HL-60/S4 treated with retinoic acid at 250 ng/mL for 4 days and 3 days (cell line): ENCODE measurements at regions not wholly inside any gene's neighbourhood (a gene's known extent, or its start where the extent isn't known, plus 50 kb on each side); places are given as distances from the start of the nearest gene placed in this dataset.
"Not testable (repeated sequence)": the region's sequence is repeated elsewhere in the genome, so short reads cannot be mapped to it uniquely, and the experiment has no call there.

ENCODE experiments used
- in situ Hi-C: fragments of 300-500 bp; cut with MboI; formaldehyde crosslinking; loops from 2 replicates; pipeline ENCODE4 v1.7.0; 2022; ENCODE audit warnings: low sequenced_read_pairs

DNA sequence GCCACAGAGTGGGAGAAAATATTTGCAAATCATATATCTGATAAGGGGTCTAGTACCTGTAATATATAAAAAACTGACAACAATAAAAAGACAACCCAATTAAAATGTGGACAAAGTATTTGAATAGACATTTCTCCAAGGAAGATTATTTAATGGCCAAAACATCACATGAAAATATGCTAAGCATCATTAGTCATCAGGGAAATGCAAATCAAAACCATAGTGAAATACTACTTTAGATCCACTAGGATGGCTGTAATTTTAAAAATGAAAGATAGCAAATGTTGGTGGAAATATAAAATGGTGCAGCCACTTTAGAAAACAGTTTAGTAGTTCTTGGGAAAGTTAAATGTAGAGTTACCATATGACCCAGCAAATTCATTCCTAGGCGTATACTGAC is 118.7 kb upstream of the KIF26B start:
- in situ Hi-C loops = loop anchor here (25.0 kb wide), 2 partner anchors 174 to 424 kb away; partner anchors contain the start of gene HNRNPU

DNA sequence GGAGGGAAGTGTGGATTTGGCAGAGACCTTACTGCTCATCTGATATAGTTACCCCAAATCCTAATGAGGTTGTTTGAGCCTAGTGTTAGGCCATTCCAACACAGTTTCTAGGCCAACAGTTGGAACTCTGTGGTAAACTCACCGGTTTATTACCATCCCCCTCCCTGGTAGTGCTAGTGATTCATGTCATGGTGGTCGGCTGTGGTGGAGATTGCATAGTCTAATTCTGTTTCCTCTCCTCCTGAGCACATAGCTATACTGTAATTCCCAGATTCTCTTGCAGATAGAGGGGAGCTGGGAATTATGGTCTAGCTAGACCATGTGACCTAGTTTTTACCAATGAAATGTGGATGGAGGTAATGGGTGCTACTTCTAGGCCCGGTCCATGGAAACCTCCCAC is 123.7 kb upstream of the KIF26B start:
- in situ Hi-C loops = loop anchor here (25.0 kb wide), 2 partner anchors 169 to 419 kb away; partner anchors contain the start of gene HNRNPU

DNA sequence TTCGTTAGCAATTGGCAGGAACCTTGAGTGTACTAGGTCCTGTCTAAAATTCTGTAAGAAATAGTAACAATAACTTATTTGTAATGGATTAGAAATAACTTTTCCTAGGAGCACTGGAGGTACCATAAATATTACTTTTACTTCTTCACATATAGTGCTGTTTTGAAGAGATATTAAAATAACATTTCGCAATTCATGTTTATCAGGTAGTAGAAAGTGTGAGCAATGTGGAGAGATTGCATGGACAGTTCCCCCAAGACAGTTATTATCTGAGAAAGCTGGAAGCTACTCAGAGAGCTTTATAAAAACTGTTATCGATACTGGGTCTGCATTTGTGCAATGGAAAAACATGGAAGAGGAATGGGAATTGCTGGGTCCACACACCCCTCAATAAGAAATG is 128.5 kb upstream of the KIF26B start:
- in situ Hi-C loops = loop anchor here (25.0 kb wide), 2 partner anchors 164 to 414 kb away; partner anchors contain the start of gene HNRNPU

DNA sequence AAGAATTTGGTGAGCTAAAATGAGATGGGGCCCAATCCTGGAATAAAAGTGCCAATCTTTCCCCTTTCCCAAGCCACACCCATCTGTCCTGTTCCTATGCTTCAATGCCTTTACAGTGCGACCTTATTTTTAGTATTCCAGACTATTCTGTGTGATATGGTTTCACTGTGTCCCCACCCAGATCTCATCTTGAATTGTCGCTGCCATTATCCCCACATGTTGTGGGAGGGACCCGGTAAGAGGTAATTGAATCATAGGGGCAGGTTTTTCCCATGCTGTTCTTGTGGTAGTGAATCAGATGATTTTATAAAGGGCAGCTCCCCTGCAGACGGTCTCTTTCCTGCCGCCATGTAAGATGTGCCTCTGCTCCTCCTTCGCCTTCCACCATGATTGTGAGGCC is 129.3 kb upstream of the KIF26B start:
- in situ Hi-C loops = loop anchor here (25.0 kb wide), 2 partner anchors 163 to 413 kb away; partner anchors contain the start of gene HNRNPU

DNA sequence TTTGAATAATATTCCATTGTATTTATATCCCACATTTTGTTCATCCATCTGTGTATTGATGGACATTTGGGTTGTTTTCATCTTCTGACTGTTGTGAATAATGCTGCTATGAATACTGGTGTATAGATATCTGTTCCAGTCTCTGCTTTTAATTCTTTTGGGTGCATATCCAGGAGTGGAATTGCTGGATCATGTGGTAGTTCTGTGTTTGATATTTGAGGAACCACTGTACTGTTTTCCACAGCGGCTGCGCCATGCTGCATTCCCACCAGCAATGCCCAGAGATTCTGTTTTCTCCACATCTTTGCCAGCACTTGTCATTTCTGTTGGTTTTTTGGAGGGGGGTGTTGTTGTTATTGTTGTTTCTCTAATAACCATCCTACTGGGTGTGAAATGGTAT is 131.6 kb upstream of the KIF26B start:
- in situ Hi-C loops = no loop called here

DNA sequence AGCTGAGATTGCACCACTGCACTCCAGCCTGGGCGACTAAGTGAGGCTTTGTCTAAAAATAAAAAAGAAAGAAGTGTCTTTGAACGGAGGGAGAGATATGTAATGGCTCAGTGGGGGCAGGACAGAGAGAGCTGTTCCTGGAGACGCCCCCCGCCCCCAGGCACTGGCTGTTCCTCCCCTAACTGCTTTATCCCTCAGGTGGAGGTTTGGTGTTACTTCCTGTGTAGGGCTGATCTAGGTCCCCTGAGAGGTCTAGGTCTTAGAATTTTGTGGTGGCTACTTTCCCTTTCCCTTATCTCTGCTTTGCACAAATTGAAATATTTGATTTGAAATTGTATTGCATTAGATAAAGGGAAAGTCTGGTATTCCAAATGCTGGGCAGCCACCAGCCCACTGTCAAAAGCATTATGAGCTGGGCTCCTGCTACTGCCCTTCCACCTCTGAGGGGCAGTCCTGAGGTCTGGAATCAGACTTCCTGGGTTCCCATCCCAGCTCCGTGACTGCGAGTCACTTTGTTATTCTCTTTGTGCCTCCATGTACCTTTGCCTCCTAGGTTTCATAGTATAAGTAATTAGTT is 134.8 kb upstream of the KIF26B start:
- in situ Hi-C loops = no loop called here

DNA sequence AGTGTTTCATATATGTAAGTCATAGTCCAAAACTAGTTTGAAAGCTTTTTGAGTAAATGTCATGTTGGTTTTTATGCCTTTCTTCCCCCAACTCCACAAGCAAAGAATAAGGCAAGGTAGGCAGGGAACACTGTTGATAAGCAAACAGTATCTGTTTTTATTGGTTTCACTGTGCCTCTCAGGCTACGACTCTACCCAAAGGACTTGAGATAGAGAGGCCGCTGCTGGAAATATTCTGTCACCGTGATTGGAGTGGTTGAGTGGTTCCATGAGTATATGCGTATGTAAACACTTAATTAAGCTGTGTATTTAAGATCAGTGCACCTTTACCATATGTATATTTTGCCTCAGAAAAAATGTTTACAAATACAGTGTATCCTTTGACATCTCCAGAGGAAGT is 138.1 kb upstream of the KIF26B start:
- in situ Hi-C loops = no loop called here

DNA sequence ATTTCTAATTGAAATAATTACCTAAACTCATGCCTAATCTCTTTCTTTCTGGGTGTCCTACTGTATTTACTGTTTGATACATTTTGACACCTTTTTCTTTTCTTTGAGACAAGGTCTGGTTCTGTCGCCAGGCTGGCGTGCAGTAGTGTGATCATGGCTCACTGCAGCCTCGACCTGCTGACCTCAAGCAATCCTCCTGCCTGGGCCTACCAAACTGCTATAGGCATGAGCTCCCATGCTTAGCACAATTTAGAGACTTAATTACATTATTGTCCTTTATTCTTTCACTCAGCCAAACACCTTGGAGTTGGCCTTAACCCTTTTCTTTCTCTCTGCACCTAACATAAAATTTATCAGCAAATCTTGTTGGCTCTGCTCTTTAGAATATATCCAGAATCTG is 139.8 kb upstream of the KIF26B start:
- in situ Hi-C loops = no loop called here

DNA sequence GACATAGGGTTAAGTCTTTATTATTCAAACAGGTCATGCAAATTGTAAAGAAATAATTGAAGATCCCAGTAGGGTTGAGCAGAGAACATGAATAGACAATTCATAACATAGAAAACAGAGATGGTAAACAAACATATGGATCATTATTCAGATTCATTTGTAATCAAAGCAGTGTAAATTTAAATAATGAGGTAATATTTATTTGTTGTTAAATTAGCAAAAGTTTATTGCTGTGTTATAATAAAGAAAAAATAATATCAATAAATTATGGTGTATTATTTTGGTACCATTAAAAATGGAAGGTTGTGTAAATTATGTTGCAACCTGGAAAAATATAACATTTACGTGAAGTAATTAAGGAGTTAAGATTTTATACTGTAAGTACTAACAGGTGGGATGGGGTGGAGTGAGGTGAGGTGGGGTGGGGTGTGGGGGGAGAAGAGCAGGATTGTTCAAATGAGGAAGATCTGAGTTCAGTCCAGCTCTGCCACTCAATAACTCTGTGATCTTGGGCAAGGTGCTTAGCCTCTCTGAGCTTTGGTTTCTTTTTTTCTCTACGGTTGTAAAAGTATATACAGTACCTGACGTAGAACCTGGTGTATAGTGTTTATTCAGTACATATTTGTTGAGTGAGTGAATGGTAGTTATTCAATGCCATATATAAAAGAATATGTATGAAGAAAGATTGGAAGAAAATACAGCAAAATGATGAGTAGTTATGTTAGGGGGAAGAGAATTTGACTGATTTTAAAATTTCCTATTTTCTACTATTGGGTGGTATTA is 140.3 kb upstream of the KIF26B start:
- in situ Hi-C loops = no loop called here

DNA sequence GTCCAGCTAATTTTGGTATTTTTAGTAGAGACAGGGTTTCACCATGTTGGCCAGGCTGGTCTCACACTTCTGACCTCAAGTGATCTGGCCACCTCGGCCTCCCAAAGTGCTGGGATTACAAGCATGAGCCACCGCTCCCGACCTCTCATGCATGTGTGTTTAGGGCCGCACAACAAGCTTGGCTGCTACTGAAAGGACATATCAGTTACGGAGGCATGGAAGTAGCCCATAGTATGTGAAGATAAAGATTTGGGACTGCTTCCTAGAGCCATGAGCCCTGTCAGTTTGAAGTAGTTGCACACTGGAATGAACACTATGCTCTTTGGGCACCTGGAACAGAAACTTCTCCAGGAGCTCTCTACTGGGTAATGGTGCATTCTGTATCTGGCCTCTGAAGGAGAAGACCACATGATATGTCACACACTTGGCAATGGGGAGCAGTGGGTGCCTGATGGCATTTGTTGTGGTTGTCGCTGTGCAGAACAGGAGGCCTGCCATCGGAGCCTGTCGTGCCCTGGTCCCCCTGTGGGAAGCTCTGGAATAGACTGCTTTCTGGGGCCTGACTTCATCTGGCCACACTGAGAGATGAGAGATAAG is 144.7 kb upstream of the KIF26B start:
- in situ Hi-C loops = no loop called here

DNA sequence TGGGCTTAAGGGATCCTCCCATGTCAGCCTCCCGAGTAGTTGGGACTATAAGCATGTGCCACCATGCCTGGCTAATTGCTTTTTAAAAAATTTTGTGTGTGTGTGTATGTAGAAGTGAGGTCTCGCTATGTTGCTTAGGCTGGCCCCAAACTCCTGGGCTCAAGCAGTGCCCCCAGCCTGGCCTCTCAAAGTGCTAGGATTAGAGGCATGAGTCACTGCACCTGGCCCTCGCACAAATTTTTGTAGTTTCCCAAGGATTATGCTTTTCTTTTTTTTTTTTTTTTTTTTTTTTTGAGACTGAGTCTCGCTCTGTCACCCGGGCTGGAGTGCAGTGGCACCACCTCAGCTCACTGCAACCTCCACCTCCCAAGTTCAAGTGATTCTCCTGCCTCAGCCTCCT is 144.4 kb upstream of the HNRNPU start:
- in situ Hi-C loops = no loop called here

DNA sequence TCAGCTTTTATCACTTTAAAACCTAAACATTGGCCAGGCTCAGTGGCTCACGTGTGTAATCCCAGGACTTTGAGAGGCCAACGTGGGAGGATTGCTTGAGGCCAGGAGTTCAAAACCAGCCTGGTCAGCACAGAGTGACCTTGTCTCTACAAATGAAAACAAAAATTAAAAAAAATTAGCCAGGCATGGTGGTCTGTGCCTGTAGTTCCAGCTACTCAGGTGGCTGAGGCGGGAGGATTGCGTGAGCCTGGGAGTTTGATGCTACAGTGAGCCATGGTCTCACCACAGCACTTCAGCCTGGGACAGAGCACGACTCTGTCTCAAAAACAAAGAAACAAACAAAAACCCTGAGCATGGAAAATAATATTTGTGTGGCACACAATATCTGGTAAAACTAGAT is 143.5 kb upstream of the HNRNPU start:
- in situ Hi-C loops = no loop called here

DNA sequence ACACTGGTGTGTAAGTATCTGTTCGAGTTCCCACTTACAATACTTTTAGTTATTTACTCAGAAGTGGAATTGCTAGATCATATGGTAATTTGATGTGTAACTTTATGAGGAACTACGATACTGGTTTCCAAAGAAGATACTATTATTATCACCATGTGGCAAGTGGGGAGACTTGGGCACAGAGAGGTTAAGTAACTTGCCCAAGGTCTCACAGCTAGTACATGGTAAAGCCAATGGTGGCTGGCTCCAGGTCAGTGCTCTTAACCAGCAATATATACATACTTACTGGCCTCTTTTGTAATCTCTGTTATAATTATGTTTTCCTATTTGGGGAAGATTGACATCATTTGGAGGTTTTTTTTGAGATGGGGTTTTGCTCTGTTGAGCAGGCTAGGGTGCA is 138.9 kb upstream of the HNRNPU start:
- in situ Hi-C loops = no loop called here

DNA sequence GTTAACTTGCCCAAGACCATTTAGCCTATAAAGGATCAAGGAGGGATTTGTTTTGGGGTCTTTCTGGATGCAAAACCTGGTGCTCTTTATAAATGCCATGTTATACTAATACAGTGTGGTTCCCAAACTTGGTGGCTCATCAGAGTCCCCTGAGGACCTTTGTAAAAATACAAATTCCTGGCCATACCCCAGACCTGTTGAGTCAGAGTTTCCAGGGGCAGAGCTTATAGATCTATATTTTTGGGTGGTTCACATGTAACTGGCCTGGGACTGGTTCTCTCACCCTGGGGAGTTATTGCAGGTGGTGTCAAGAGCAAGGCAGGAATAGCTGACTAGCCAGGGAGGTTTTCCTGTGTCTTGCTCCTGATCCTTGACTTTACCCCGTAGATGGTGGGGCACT is 136.9 kb upstream of the HNRNPU start:
- in situ Hi-C loops = no loop called here

DNA sequence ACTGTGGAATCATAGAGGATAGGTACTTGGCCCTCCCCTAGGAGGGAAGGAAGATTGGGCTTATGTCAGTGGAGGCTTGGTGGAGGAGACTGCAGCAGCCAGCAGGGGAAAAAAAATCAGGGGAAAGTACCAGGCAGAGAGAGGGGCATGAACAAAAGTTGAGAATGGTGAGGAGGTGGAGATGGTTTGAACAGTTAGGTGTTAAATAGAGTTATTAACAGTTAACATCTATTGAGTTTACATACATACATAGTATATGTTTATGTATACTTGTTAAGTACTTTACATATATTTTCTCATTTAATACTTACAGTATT is 136.5 kb upstream of the HNRNPU start:
- in situ Hi-C loops = no loop called here

DNA sequence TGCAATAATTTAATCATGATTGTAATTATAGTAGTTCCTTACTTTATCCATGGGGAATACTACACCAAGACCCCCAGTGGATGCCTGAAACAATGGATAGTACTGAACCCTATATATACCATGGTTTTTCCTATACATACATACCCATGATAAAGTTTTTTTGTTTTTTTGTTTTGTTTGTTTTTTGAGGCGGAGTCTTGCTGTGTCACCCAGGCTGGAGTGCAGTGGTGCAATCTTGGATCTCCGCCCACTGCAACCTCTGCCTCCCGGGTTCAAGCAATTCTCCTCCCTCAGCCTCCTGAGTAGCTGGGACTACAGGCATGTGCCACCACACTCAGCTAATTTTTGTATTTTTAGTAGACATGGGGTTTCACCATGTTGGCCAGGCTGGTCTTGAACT is 135.3 kb upstream of the HNRNPU start:
- in situ Hi-C loops = not testable (repeated sequence)

DNA sequence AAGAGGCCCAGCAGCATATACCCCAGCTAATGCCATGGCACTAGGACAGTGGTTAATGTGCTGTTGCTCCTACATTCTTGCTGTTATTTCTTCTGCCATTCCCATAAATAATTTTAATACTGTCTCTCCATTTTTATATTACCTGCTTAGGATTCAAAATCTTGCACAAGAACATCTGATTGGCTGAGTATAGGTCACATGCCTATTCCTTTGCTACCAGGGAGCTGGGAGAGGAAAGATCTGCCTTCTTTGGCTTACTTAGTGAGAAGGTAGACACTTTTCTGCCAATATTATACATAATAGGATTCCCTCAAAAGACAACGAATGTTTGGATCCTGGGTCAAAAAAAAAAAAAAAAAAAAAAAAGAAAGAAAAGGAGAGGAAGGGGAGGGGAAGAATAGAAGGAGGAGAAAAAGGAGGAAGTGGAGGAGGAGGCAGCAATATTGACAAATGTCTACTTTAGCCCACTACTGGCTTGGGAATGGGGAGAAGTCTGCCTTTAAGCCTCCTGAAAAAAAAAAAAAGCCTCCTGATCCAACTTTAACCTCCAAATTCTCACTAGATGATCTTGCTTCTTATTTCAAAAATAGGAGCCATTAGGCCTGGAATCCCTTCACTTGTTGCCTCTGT is 134.5 kb upstream of the HNRNPU start:
- in situ Hi-C loops = no loop called here

DNA sequence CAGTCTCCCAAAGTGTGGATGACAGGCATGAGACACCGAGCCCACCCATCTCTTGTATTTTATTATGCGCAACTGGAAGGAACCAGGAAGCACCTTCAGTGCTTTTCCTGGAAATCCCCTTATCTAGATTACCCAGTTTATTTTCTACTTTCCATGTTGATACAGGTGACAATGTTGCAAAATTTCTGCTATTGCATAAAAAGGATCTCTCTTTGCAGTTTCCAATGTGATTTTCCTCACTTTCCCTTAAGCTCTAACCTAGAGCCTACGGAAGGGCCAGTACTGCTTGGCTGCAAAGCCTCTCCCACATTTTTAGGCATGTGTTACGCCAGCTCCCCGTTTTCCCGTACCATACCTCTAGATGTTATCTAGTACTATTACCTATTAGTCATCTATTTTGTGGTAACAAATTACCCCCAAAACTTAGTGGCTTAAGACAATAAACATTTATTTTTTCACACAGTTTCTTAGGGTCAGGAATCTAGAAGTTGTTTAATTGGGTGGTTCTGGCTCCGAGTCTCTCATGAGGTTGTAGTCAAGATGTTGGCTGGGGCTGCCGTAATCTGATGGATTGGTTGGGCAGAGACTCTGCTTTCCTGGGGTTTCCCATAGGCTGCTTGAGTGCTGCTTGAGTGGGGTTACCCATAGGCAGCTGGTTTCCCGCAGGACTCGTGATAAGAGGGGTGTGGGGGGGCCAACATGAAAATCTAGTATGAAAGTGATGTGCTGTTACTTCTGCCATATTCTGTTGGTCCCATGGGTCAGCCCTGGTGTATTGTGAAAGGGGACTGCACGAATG is 131.5 kb upstream of the HNRNPU start:
- in situ Hi-C loops = no loop called here

DNA sequence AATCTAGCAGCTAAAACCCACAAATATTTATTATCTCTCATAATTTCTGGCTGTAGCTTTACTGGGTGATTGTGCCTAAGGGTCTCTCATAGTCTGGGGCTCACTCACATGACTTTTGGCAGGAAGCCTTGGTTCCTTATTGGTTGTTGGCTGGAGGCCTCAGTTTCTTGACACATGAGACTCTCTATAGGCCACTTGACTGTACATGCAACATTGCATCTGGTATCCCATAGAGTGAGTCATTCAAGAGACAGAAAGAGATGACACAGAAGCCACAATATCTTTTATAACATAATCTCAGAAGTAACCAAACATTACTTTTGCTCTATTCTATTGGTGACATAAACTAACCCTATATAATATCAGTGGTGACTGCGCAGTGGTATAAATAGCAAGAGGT is 128.5 kb upstream of the HNRNPU start:
- in situ Hi-C loops = no loop called here

DNA sequence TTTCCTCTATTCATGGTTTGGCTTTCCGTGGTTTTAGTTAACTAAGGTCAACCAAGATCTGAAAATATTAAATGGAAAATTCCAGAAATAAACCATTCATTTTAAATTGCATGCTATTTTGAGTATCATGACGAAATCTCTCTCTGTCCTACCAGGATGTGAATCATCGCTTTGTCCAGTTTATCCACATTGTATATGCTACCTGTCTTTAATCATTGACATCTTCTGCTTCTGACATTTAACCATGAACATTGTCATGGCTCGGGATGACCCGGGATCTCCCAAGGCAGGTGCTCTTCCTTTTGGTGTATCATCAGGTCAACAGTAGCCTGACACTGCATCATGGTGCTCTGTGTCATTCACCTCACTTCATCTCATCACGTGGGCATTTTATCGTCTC is 125.5 kb upstream of the HNRNPU start:
- in situ Hi-C loops = no loop called here

DNA sequence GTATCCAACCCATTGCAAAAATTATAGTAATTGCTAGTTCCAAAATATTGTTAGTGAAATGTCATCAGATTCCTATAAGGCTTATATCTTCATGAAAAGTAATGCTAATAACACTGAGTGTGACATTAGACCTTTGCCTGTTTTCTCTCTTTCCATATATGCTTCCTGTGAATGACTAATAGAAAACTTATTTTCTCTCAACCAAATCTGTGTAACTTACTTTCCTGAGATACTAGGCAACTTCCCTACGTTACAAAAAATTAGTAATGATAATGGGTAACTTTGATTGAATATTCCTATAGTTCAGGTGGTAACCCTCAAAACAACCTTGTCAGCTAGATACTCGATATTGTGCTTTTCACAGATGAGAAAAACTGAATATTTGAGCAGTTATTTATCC is 124.2 kb upstream of the HNRNPU start:
- in situ Hi-C loops = no loop called here
